ENCODE measurements at regions not wholly inside any gene's neighbourhood (a gene's known extent, or its start where the extent isn't known, plus 50 kb on each side); places are given as distances from the start of the nearest gene placed in this dataset.

- Histone ChIP-seq H3F3A (ENCODE audit: low read length, unreplicated experiment) (no peaks in the 10 kb centered on the region), H4K20me1 (ENCODE audit: low read length) (no peaks in the 10 kb centered on the region), H3K9me3 (ENCODE audit: low read length) (no peaks in the 10 kb centered on the region; the same call in 1 of the 2 replicates), H3K36me3 (ENCODE audit: low read depth, low read length) (no peaks in the 10 kb centered on the region), H3K9me2 (replicated peaks; ENCODE audit: low read length) (no peaks in the 10 kb centered on the region), H3K4me1 (ENCODE audit: insufficient read depth, low read length) (no peaks in the 10 kb centered on the region), H3K4me2 (ENCODE audit: low read length) (no peak overlapping the region), H3K27ac (ENCODE audit: low read length) (no peak overlapping the region), H3K79me2 (ENCODE audit: low read length) (no peaks in the 10 kb centered on the region), H2AFZ (ENCODE audit: low read length) (no peak overlapping the region), H3K27me3 (ENCODE audit: low read length) (no peaks in the 10 kb centered on the region), H3K4me3 (ENCODE audit: low read length) (no peak overlapping the region), H3K9ac (ENCODE audit: low read length) (no peak overlapping the region)
- DNase-seq, result no peak
- TF ChIP-seq EZH2phosphoT487 (IDR thresholded peaks at IDR 0.05; ENCODE audit: borderline replicate concordance, low read length) (no peak), CTCF (conservative IDR thresholded peaks at IDR 0.05; ENCODE audit: low read depth, low read length) (no peak), EZH2 (IDR thresholded peaks at IDR 0.05; ENCODE audit: low read length, unreplicated experiment) (no peak)
- no TSS peak for BruUV-seq (replicated peaks)
- ChIA-PET CTCF (no interaction called here), POLR2A (ENCODE audit: unreplicated experiment) (no interaction called here)
- ATAC-seq, result no peak
- intact Hi-C loops (cut with micrococcal nuclease), result no loop called here
These were observed 1593.1 kb upstream of the TENM4 start for GRCh38 chr11:81033779-81034540.

GRCh38 chr11:81032906-81033305 lies 1592.1 kb upstream of the TENM4 start:
- Histone ChIP-seq H3K4me2 (ENCODE audit: low read length) (no peak overlapping the region), H3K27me3 (ENCODE audit: low read length) (no peaks in the 10 kb centered on the region), H3K79me2 (ENCODE audit: low read length) (no peaks in the 10 kb centered on the region), H3K27ac (ENCODE audit: low read length) (no peak overlapping the region), H3K9me2 (replicated peaks; ENCODE audit: low read length) (no peaks in the 10 kb centered on the region), H3K36me3 (ENCODE audit: low read depth, low read length) (no peaks in the 10 kb centered on the region), H3K9ac (ENCODE audit: low read length) (no peak overlapping the region), H3K4me1 (ENCODE audit: insufficient read depth, low read length) (no peaks in the 10 kb centered on the region), H3K4me3 (ENCODE audit: low read length) (no peak overlapping the region), H3K9me3 (ENCODE audit: low read length) (peaks cover 3% of the 10 kb centered on the region; the same call in 1 of the 2 replicates), H3F3A (ENCODE audit: low read length, unreplicated experiment) (no peaks in the 10 kb centered on the region), H4K20me1 (ENCODE audit: low read length) (no peaks in the 10 kb centered on the region), H2AFZ (ENCODE audit: low read length) (no peak overlapping the region)
- ChIA-PET CTCF (no interaction called here), POLR2A (ENCODE audit: unreplicated experiment) (no interaction called here)
- TF ChIP-seq EZH2 (IDR thresholded peaks at IDR 0.05; ENCODE audit: low read length, unreplicated experiment), result no peak
- no peak for TF ChIP-seq CTCF (conservative IDR thresholded peaks at IDR 0.05; ENCODE audit: low read depth, low read length)
- TF ChIP-seq EZH2phosphoT487 (IDR thresholded peaks at IDR 0.05; ENCODE audit: borderline replicate concordance, low read length), result no peak
- DNase-seq, result no peak
- no TSS peak for BruUV-seq (replicated peaks)
- ATAC-seq, result no peak
- intact Hi-C loops (cut with micrococcal nuclease), result no loop called here

- Histone ChIP-seq H3K36me3 (ENCODE audit: low read depth, low read length) (no peaks in the 10 kb centered on the region), H3K27me3 (ENCODE audit: low read length) (no peaks in the 10 kb centered on the region), H2AFZ (ENCODE audit: low read length) (no peak overlapping the region), H3K9ac (ENCODE audit: low read length) (no peak overlapping the region), H3K4me2 (ENCODE audit: low read length) (no peak overlapping the region), H3K4me3 (ENCODE audit: low read length) (no peak overlapping the region), H3K9me2 (replicated peaks; ENCODE audit: low read length) (no peaks in the 10 kb centered on the region), H4K20me1 (ENCODE audit: low read length) (no peaks in the 10 kb centered on the region), H3K9me3 (ENCODE audit: low read length) (0 out of 2 replicates have a peak, but pooled peaks cover 4% of the 10 kb centered on the region), H3F3A (ENCODE audit: low read length, unreplicated experiment) (no peaks in the 10 kb centered on the region), H3K27ac (ENCODE audit: low read length) (no peak overlapping the region), H3K79me2 (ENCODE audit: low read length) (no peaks in the 10 kb centered on the region), H3K4me1 (ENCODE audit: insufficient read depth, low read length) (no peaks in the 10 kb centered on the region)
- DNase-seq (no peak), ATAC-seq (no peak)
- CTCF ChIA-PET, result no interaction called here
- intact Hi-C loops (cut with micrococcal nuclease), result no loop called here
- POLR2A ChIA-PET (ENCODE audit: unreplicated experiment), result no interaction called here
- BruUV-seq (replicated peaks), result no TSS peak
- TF ChIP-seq CTCF (conservative IDR thresholded peaks at IDR 0.05; ENCODE audit: low read depth, low read length), result no peak
- no peak for TF ChIP-seq EZH2 (IDR thresholded peaks at IDR 0.05; ENCODE audit: low read length, unreplicated experiment)
- TF ChIP-seq EZH2phosphoT487 (IDR thresholded peaks at IDR 0.05; ENCODE audit: borderline replicate concordance, low read length), result no peak
These were observed 1589.4 kb upstream of the TENM4 start for GRCh38 chr11:81030186-81030585.

All from PC-3 (cell line).